COR-L47 (cell line): ENCODE measurements at regions not wholly inside any gene's neighbourhood (a gene's known extent, or its start where the extent isn't known, plus 50 kb on each side); places are given as distances from the start of the nearest gene placed in this dataset.
"Not testable (repeated sequence)": the region's sequence is repeated elsewhere in the genome, so short reads cannot be mapped to it uniquely, and the experiment has no call there.

Experiments
- DNase-seq: peaks from one replicate; lab custom pipeline; 2025; lab: John Stamatoyannopoulos, UW

GRCh38 chr2:84373391-84373790 lies 85.7 kb downstream of the SUCLG1 start:
- DNase-seq, result no peak

GRCh38 chr2:84362541-84362940 lies 96.5 kb downstream of the SUCLG1 start:
- DNase-seq, result no peak

DNA sequence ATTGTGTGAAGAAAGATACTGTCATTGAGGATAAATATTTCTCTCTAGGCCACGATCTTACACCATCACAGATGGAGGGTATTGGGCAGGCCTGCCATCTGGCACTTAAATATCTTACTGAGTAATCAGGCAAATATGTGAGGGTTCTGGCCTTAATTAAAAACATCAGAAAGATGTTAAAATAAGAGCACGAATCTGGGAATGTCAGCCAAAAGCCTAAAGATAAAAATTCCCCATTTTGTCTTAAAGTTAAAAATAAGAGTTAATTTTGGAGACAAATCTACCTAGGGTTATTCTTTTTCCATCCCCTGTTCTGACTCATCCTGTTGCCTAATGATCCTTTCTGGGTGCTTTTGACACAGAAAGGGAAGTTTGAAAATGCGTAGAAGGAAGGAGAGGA lies 121.0 kb downstream of the SUCLG1 start:
- DNase-seq, result no peak

GRCh38 chr2:84327645-84328249 lies 131.3 kb downstream of the SUCLG1 start:
- no peak for DNase-seq

GRCh38 chr2:84326831-84327432 lies 132.1 kb downstream of the SUCLG1 start:
- no peak for DNase-seq

DNA sequence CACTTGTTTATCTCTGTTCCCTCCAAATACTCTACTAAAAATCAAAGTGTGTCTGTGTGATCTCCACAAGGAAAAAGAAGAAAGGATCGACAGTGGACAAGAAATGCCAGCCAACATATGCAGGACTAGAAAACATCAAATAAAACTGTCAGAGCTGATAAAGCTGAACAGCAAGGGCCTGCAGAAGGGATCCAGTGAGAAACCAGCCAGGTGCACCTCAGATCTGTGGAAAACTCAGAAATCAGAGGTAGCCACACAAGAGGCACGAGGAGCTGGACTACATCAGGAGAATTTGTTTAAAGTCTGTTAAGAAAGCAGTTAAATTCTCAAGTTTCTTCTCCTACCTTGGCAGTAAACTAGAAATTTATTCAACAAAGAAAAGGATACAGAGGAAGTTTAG lies 135.2 kb downstream of the SUCLG1 start:
- no peak for DNase-seq

GRCh38 chr2:84320940-84321339 lies 138.1 kb downstream of the SUCLG1 start:
- no peak for DNase-seq

DNA sequence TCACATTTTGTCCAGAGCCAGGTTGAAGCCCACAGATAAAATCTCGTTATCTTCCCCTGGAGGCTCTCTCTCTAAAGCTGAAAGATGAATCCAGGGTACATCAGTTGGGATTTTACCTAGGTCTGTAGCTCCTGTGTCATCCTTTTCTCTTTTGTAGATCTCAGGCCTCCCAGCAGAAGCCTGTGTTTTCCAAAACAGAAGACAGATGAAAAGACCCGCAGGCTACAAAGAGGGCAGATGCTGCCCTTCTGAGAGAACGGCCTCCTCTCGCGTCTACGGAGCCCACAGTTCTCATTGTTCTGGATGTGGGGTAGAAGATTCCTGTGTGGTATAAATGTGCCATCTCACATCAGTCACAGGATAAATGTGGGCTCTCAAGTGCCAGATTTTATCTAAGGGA lies 139.5 kb downstream of the SUCLG1 start:
- no peak for DNase-seq

- no peak for DNase-seq
Observed at GRCh38 chr2:84317135-84317534, 141.9 kb downstream of the SUCLG1 start.

- peak; percentile 64 for DNase-seq
Observed at GRCh38 chr2:84314901-84315330, 144.2 kb downstream of the SUCLG1 start.

- no peak for DNase-seq
Observed at GRCh38 chr2:84314250-84314649, 144.8 kb downstream of the SUCLG1 start.

- DNase-seq, result no peak
Observed at GRCh38 chr2:84309281-84309680, 149.8 kb downstream of the SUCLG1 start.

DNA sequence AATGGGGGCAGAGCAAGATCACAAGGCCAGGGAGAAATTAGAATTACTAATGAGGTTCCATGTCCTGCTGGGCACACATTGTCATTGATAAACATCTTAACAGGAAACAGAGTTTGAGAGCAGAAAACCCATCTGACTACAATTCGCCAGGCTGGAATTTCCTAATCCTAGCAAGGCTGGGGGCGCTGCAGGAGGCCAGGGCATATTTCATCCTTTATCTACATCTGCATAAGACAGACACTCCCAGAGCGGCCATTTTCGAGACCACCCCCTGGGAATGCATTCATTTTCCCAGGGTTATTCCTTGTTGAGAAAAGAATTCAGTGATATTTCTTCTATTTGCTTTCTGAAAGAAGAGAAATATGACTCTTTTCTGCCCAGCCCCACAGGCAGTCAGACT lies 152.7 kb downstream of the SUCLG1 start:
- no peak for DNase-seq

DNA sequence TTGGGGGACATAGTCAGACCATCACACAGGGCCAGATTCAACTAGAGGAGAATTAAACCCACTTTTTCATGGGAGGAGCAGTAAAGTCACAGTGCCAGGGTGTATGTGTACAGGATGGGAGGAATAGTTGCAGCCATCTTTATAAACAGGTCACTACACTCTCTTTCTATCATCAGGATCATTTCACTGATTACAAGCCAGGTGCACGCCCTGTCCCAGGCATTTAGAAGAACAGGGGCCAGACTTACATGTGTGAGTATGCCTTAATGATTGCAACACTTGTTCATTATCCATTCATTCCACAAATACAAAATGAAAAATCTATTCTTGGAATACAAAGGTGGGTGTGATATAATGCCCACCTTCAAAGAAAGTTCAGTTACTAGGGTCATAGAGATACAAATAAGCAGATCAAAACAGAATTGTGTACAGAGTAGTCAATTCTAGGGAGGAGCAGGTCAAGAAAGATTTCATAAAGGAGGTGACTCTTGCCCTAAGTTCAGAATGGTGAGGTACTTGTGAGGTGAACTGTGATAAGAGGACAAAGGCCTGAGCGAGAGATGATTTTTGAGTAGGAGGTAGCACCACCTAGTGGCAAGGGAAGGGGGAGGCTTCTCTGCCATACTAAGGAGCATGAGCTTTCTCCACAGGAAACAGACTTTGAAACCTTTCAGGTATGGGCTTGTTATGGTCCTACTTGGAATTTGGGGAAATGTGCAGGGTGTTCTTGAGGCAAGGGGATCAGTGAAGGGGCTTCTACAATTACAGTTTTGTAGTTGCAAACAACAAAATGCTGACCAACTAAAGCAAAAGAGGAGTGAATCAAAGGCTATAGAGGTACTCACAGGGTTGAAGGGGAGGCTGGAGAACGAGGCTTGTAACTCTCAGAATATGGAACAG lies 156.3 kb downstream of the SUCLG1 start:
- peak; percentile 3 for DNase-seq

- DNase-seq, result no peak
Observed at GRCh38 chr2:84301717-84302116, 157.4 kb downstream of the SUCLG1 start.

GRCh38 chr2:84300696-84301029 lies 158.4 kb downstream of the SUCLG1 start:
- no peak for DNase-seq

GRCh38 chr2:84300001-84300695 lies 158.9 kb downstream of the SUCLG1 start:
- not testable (repeated sequence) for DNase-seq

GRCh38 chr2:84299211-84299775 lies 159.8 kb downstream of the SUCLG1 start:
- DNase-seq, result no peak

- DNase-seq, result no peak
Observed at GRCh38 chr2:84297155-84297554, 161.9 kb downstream of the SUCLG1 start.

DNA sequence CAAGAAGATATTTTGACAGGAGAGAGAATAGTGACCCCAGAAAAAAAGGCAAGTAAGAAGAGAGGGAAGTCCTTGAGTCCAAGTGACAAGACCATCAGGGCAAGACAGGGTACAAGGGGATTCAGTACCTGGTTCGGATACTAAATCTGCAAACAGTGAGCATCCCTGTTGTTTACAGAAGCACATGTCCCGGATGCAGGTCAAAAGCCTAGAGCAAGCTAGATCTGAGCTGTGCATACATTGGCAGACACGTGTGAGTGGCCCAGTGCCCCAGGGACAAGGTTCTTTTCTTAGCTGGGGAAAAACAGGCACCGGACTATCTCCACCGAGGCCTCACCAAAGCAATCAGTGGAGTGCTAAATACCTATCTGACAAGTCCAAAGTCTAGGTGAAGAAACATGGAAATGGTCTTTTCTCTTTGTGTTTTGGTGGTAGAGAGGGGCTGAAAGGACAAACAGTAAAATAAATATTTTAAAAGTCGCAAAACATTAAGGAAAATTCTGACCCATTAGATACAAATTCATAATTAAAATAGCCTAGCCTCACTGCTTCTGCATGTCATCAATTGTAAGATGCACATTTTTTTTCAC lies 165.2 kb downstream of the SUCLG1 start:
- no peak for DNase-seq

DNA sequence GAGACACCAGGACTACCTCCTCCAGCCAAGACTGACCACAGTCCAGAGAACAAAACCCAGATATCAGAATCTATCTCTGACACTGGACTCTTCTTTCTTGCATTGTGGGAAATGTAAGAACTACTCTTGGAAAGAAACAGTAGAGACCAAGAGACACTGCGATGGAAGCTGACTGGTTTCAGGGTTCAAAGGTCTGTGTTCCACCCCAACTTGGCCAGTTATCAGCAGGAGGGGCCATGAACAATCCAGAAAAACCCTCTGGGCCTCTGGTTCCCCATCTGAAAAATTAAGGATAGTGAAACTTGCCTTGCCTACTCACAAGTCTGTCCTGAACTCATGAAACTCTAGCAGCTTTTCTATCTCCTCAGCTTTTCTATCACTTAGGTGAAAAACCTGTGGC lies 166.5 kb downstream of the SUCLG1 start:
- no peak for DNase-seq

DNA sequence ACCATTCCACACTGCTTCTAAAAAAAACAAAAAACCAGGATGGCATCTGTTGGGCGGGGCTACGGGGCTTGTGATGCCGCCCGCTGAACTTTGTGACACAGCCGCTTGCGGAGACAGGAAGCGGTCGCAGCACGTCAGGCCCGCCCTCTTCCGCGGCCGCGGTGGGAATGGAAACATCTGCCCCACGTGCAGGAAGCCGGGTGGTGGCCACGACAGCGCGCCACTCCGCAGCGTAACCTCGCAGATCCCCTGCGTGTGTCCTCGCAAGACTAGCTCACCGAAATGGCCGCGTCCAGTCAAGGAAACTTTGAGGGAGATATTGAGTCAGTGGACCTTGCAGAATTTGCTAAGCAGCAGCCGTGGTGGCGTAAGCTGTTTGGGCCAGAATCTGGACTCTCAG lies 168.5 kb downstream of the SUCLG1 start:
- DNase-seq, result no peak
